ENCODE measurements at regions not wholly inside any gene's neighbourhood (a gene's known extent, or its start where the extent isn't known, plus 50 kb on each side); places are given as distances from the start of the nearest gene placed in this dataset.

GRCh38 chr4:183391204-183391603 lies 53.2 kb upstream of the CDKN2AIP start:
- TF ChIP-seq CTCF (IDR thresholded peaks at IDR 0.05) (no peak), POLR2A (IDR thresholded peaks at IDR 0.05) (no peak), EP300 (IDR thresholded peaks at IDR 0.05) (no peak), POLR2AphosphoS5 (IDR thresholded peaks at IDR 0.05) (no peak)

Data from upper lobe of left lung (tissue), 4 donors.